IMR-90 (cell line): ENCODE measurements at regions not wholly inside any gene's neighbourhood (a gene's known extent, or its start where the extent isn't known, plus 50 kb on each side); places are given as distances from the start of the nearest gene placed in this dataset.
"Not testable (repeated sequence)": the region's sequence is repeated elsewhere in the genome, so short reads cannot be mapped to it uniquely, and the experiment has no call there.

Source experiments
- ATAC-seq: fragments of 200-7000 bp; cut with Tn5 transposase; 2 replicates; pipeline ENCODE4 v1.9.1; 2020; ENCODE audit warnings: low read depth, mild to moderate bottlenecking, moderate library complexity
- BruUV-seq: library from RNA; stranded (reverse); fragments of 400-500 nt; replicated peaks from 2 replicates; lab custom pipeline; 2021; lab: Mats Ljungman, UMichigan
- CTCF ChIA-PET: fragments of 300-600 bp; formaldehyde crosslinking; extraction: SDS; loops from one replicate; lab custom pipeline; 2021; ENCODE audit warnings: antibody characterized with exemption; lab: Yijun Ruan, JAX
- POLR2A ChIA-PET: fragments of 300-600 bp; sonication (Branson Sonifier 250); formaldehyde crosslinking; loops from one replicate; lab custom pipeline; 2022; ENCODE audit warnings: antibody characterized with exemption; ENCODE audit not compliant: unreplicated experiment; lab: Charles Lee
- DNase-seq: peaks from one replicate; pipeline ENCODE4 v3.0.0; 2013
- H2AFZ ChIP-seq: replicated peaks from 2 replicates; pipeline ENCODE3; 2013; ENCODE audit warnings: low read length, mild to moderate bottlenecking; ENCODE audit not compliant: poor library complexity
- H2AK5ac ChIP-seq: 2 replicates; pipeline ENCODE4 v1.6.1; 2013; ENCODE audit warnings: low read depth, low read length, inconsistent platforms
- H2AK9ac ChIP-seq: replicated peaks from 2 replicates; pipeline ENCODE3; 2013; ENCODE audit warnings: mild to moderate bottlenecking, low read depth, low read length, moderate library complexity; ENCODE audit not compliant: poor library complexity
- H2BK120ac ChIP-seq: 2 replicates; pipeline ENCODE4 v1.6.1; 2013; ENCODE audit warnings: low read depth, low read length, inconsistent platforms
- H2BK15ac ChIP-seq: 3 replicates; pipeline ENCODE4 v1.6.1; 2013; ENCODE audit warnings: low read depth, low read length, inconsistent platforms
- H2BK20ac ChIP-seq: 2 replicates; pipeline ENCODE4 v1.6.1; 2013; ENCODE audit warnings: low read depth, mild to moderate bottlenecking, inconsistent platforms, low read length, moderate library complexity
- H2BK5ac ChIP-seq: 2 replicates; pipeline ENCODE4 v1.6.1; 2013; ENCODE audit warnings: mild to moderate bottlenecking, low read depth, low read length, inconsistent platforms; ENCODE audit not compliant: poor library complexity, severe bottlenecking
- H3K14ac ChIP-seq: replicated peaks from 2 replicates; pipeline ENCODE4 v1.6.1; 2013; ENCODE audit warnings: low read depth, low read length, inconsistent platforms
- H3K18ac ChIP-seq: 2 replicates; pipeline ENCODE4 v1.6.1; 2013; ENCODE audit warnings: low read depth, low read length, control low read depth
- H3K23ac ChIP-seq: 2 replicates; pipeline ENCODE4 v1.6.1; 2013; ENCODE audit warnings: low read depth, low read length, inconsistent platforms
- H3K27ac ChIP-seq: 2 replicates; pipeline ENCODE4 v1.5.1; 2013; ENCODE audit warnings: mild to moderate bottlenecking, control low read depth, low read length; ENCODE audit not compliant: insufficient read depth
- H3K27me3 ChIP-seq: 2 replicates; pipeline ENCODE4 v1.6.1; 2013; ENCODE audit warnings: low read length; ENCODE audit not compliant: control insufficient read depth, insufficient read depth
- H3K36me3 ChIP-seq: 2 replicates; pipeline ENCODE4 v1.6.1; 2013; ENCODE audit warnings: low read length, mixed read lengths; ENCODE audit not compliant: control insufficient read depth, insufficient read depth
- H3K4ac ChIP-seq: 2 replicates; pipeline ENCODE4 v1.6.1; 2013; ENCODE audit warnings: low read depth, low read length, inconsistent platforms
- H3K4me1 ChIP-seq: 2 replicates; pipeline ENCODE4 v1.6.1; 2013; ENCODE audit warnings: low read length, mixed read lengths; ENCODE audit not compliant: control insufficient read depth, insufficient read depth
- H3K4me2 ChIP-seq: 2 replicates; pipeline ENCODE4 v1.6.1; 2013; ENCODE audit warnings: low read depth, mild to moderate bottlenecking, control low read depth, low read length, moderate library complexity
- H3K4me3 ChIP-seq: 2 replicates; pipeline ENCODE4 v1.5.1; 2013; ENCODE audit warnings: low read depth, mild to moderate bottlenecking, control low read depth, low read length, moderate library complexity; ENCODE audit not compliant: insufficient read depth
- H3K56ac ChIP-seq: 2 replicates; pipeline ENCODE4 v1.6.1; 2013; ENCODE audit warnings: low read length, inconsistent platforms; ENCODE audit not compliant: insufficient read depth; ENCODE audit errors: extremely low read depth
- H3K79me1 ChIP-seq, 2 experiments: 2 replicates each; pipeline ENCODE4 v1.6.1; 2013; ENCODE audit warnings: low read length in 2 of 2, inconsistent platforms in 1 of 2, low read depth in 1 of 2
- H3K9ac ChIP-seq: 2 replicates; pipeline ENCODE4 v1.6.1; 2013; ENCODE audit warnings: low read depth, low read length, control low read depth
- H3K9me1 ChIP-seq: 2 replicates; pipeline ENCODE4 v1.6.1; 2013; ENCODE audit warnings: low read length, inconsistent platforms; ENCODE audit not compliant: insufficient read depth
- H3K9me3 ChIP-seq: 2 replicates; pipeline ENCODE4 v1.6.1; 2013; ENCODE audit warnings: low read length; ENCODE audit not compliant: control insufficient read depth, insufficient read depth
- H4K20me1 ChIP-seq: 2 replicates; pipeline ENCODE4 v1.6.1; 2013; ENCODE audit warnings: low read length, inconsistent platforms; ENCODE audit not compliant: insufficient read depth
- H4K5ac ChIP-seq: 2 replicates; pipeline ENCODE4 v1.6.1; 2013; ENCODE audit warnings: mild to moderate bottlenecking, low read depth, low read length, control low read depth
- H4K8ac ChIP-seq, 2 experiments: 2 replicates each; pipeline ENCODE4 v1.6.1; 2013; ENCODE audit warnings: low read depth in 2 of 2, low read length in 2 of 2, control low read depth in 1 of 2, inconsistent platforms in 1 of 2
- H4K91ac ChIP-seq: 2 replicates; pipeline ENCODE4 v1.6.1; 2013; ENCODE audit warnings: low read depth, low read length, inconsistent platforms; ENCODE audit not compliant: insufficient read depth
- WGBS, 2 experiments: methylation state at CpG; one replicate each; pipeline versions ENCODE4 v1.1.5 to v1.1.7; 2013; ENCODE audit warnings: missing lambda C conversion rate in 2 of 2; ENCODE audit not compliant: insufficient read length in 1 of 2; ENCODE audit errors: extremely low coverage in 2 of 2; 5-methylcytosine and 5-hydroxymethylcytosine counted together
- dilution Hi-C: fragments of 300-500 bp; cut with HindIII; formaldehyde crosslinking; loops from one replicate; pipeline ENCODE4 v1.14.3; 2018; ENCODE audit warnings: low sequenced_read_pairs; ENCODE audit not compliant: unreplicated experiment
- in situ Hi-C: fragments of 300-500 bp; cut with MboI; formaldehyde crosslinking; loops from 3 replicates; pipeline ENCODE4 v1.14.3; 2019; ENCODE audit warnings: low sequenced_read_pairs, inconsistent platforms, mixed read lengths
- intact Hi-C: fragments of 100-400 bp; cut with micrococcal nuclease; formaldehyde crosslinking; loops from 2 replicates; pipeline ENCODE4 v1.10.0; 2022

DNA sequence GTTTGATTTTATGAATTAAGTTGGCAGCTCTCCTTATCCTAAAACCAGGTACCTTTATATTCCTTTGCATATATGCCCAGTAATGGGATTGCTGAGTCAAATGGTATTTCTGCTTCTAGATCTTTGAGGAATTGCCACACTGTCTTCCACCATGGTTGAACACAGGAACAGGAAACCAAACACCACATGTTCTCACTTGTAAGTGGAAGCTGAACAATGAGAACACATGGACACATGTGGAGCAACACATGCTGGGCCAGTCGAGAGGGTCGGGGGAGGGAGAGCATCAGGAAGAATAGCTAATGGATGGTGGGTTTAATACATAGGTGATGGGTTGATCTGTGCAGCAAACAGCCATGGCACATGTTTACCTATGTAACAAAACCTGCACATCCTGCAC lies 214.6 kb downstream of the BLID start:
- BruUV-seq, in situ Hi-C loops, H4K5ac ChIP-seq, H3K23ac ChIP-seq, H3K9me1 ChIP-seq, H3K18ac ChIP-seq, H2AFZ ChIP-seq, H3K27ac ChIP-seq, H3K14ac ChIP-seq, dilution Hi-C loops, H3K4me1 ChIP-seq, H3K4me2 ChIP-seq, H3K4ac ChIP-seq, H2AK5ac ChIP-seq, H2BK15ac ChIP-seq, intact Hi-C loops, H4K8ac ChIP-seq, H3K56ac ChIP-seq, DNase-seq, H2BK120ac ChIP-seq, POLR2A ChIA-PET, H2BK20ac ChIP-seq, H3K27me3 ChIP-seq, H4K91ac ChIP-seq, CTCF ChIA-PET, ATAC-seq, H4K20me1 ChIP-seq, H2BK5ac ChIP-seq, H3K9ac ChIP-seq, H3K36me3 ChIP-seq, H3K4me3 ChIP-seq, H3K79me1 ChIP-seq, H2AK9ac ChIP-seq, H3K9me3 ChIP-seq: not testable (repeated sequence)
- WGBS, 2 experiments, result no CpG with 5 or more reads among the region's 2 CpGs
